ENCODE measurements at regions not wholly inside any gene's neighbourhood (a gene's known extent, or its start where the extent isn't known, plus 50 kb on each side); places are given as distances from the start of the nearest gene placed in this dataset.
A peak's percentile ranks its signal among the peaks of the same experiment; 100 is the strongest.

DNA sequence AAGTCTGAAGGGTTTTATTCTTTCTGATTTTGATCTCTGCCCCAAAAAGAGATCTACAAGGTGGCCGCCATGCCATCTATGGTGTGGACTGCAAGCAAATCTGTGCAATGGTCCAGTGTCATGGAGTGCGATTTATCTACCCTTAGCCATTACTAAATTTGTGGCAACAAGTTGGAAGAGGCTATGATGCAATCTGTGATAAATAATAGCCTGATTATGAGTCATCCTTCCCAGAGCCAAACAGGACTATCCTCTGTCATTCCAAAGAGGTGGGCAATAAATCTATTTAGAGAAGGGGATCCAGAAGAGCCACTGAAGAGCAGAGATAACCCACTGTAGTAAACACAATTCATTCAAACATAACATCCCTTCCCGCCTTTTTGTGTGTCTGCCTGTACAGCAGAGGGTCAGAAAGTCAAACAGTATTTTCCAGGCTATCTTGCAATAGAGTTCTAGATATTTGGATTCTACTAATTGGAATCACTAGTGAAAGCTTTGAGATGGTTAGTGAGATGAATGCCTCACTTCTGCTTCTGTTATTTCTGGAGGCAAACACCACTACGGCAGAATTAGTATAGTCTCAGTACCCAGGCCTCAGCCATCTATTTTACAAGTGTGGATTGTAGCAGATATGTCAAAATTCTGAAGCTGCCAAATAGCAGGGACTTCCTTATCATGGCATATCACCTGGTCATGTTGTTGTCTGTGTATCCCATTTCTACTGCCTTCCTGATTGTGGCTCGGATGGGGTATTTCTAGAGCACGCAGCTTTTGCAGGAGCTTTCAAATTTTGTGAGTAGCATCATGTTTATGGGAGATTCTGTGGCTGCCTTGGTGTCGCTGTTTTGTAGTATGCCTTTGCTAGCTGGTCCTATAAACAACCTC, 192.0 kb downstream of the SMIM20 start:
- peak; percentile 70 for DNase-seq

DNA sequence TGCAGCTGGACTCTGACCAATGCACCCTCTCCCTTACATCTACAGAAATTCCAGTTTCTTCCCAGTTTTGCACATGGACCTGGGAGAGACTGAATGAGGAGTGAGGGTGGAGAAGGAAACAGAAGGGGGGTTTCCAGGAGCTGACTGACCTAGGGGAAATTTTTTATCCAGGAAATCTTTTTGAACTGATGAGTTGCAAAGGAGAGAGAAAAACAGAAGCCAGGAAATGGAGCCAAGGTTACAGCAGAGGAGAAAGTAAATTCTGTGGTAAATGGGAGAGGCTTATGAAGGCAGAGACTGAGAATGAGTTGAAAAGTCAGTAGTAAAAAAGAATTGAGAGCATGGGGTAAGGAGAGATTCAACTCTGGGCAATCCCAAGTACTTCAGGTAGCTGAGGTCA, 192.8 kb downstream of the SMIM20 start:
- DNase-seq: no peak

DNA sequence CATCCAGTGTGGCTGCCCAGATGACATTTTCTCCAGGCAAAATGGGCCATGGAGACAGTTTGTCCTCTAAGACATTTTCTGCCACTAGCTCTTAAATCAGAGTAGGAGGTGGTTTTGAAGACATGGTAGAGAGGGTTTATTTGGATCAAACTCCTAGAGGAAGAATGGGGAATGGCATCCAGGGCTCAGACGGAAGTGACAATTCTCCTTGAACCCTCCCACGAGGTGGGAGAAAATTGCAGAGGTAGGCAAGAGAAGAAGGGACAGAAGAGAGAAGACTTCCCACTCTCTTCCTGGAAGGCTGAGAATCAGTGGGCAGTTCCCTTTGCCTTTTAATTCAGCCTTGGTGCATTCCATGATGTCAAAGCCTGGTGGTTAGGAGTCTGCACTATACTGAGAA, 194.0 kb downstream of the SMIM20 start:
- DNase-seq: no peak

GRCh38 chr4:26110493-26110892, 196.5 kb downstream of the SMIM20 start:
- no peak for DNase-seq

- DNase-seq: no peak
These were observed 199.4 kb downstream of the SMIM20 start for GRCh38 chr4:26113339-26113940.

- peak; percentile 26 for DNase-seq
These were observed 202.0 kb downstream of the SMIM20 start for GRCh38 chr4:26116057-26116456.

- DNase-seq: no peak
These were observed 200.6 kb upstream of the RBPJ start for GRCh38 chr4:26120098-26120825.

GRCh38 chr4:26122690-26123089, 198.1 kb upstream of the RBPJ start:
- DNase-seq: no peak

GRCh38 chr4:26124753-26125321, 196.0 kb upstream of the RBPJ start:
- no peak for DNase-seq

DNA sequence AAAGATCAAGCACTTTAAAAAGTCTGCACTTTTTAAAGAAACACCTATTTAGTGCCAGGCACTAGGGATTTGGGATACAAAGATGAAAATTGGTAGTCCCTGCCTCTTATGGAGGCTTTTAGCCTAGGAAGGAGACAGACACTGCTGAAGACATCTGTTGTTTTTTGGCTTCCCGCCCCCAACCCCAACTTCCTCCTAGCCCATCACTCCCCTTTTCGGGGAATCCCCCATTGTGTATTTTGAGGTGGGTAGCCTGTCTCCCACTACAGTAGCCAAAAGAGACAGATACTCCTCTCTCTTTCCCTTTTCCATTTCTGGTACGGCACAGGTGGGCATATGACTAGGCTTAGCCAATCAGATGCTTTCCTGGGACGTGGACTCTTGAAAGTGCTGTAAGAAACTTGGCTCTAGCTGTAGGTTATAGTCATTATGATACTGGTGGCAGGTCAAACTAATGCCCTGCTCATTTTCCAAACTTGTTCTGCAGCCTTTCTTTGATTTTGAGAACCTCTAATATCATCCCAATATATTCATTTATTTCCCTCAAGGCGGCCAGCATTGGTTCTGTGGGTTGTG, 194.6 kb upstream of the RBPJ start:
- no peak for DNase-seq

DNA sequence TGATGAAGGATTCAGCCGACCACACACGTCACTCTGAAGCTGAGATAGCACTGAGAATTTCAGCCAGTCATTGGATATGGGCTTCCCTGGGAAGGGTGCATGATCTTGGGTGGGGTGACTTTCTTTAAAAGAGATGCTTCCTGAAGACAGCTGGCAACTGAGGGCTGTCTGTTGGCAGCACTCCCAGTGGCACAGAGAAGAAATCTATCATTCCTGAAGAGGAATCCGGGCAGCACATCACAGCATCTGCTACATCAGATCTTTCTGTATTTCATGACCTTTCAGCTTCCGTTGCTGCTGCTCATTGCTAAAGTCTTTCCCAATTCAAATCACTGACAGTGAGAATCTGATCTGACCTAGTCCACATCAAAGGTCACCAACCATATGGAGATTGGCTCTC, 193.8 kb upstream of the RBPJ start:
- DNase-seq: no peak

- DNase-seq: no peak
These were observed 192.9 kb upstream of the RBPJ start for GRCh38 chr4:26127851-26128337.

- DNase-seq: no peak
These were observed 190.6 kb upstream of the RBPJ start for GRCh38 chr4:26130173-26130572.

GRCh38 chr4:26130841-26131432, 189.9 kb upstream of the RBPJ start:
- no peak for DNase-seq

DNA sequence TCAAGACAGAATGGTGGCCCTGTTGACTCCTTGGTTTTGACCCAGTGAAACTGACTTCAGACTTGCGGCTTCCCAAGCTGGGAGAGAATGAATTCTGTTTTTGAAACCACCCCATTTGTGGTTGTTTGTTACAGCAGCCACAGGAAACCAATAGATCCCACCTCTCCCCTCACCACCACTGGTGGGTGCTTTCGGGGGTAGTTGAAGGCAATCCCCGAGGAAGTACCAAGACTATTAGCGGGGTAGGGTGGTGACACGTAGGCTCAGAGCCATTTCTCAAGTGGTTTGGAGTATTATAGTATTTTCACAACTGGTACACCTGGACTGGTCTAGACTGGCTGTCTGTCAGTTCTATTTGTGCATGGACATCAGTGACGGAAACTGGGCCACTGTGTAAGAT, 189.1 kb upstream of the RBPJ start:
- DNase-seq: no peak

DNA sequence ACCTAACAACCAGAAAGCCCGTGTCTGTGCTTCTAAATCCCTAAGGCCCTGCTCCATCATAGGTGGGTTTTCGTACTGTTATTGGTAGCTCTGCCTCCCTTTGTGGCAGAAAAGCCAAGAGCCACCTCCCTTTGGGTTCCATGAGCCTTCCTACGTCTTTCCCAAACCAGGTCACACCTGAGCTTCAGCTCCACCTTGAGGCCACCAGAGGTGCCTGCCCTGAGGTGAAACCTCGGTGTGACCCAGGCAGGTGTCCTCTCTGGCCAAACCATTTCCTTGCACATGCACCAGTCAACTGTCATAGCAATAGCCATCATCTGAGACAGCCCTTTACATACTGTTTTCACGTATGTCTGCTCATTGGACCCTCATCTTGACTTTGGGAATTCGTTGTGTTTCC, 188.0 kb upstream of the RBPJ start:
- no peak for DNase-seq

DNA sequence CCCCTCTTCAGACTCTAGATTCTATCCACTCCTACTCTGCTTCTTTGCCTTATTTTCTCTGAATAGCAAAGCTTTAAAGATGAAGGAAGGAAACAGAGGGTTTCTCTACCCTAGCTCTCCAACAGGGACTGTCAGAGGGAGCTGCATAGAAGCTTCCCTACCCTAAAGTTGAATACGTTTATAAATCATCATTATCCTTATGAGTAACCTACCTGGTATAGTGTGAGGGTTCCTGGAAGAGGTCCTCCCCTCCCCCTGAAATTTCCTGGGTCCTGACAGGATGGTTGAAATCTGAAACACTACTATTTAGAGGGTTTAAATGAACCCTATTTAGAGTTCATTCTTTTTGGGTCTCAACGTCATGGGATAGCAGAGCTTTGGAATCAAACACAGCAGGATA, 187.0 kb upstream of the RBPJ start:
- DNase-seq: no peak

DNA sequence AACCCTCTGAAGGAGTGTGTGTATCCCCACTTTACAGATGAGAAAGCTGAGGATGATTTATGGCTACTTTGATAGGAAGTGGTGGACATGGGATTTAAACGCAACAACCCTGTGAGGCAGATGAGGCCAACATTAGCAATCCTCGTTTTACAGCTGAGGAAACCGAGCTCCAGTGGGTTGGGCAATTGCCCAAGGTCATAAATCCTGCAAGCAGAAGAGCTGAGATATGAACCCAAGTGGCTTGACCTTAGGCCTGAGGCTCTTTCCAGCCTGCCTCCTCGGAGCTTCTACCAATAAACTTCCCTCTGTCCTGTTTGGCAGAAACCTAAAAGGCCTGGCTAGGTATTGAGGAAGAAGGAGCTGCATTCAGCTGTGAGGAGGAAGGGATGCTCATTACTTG, 185.5 kb upstream of the RBPJ start:
- no peak for DNase-seq

GRCh38 chr4:26136615-26137014, 184.2 kb upstream of the RBPJ start:
- no peak for DNase-seq

DNA sequence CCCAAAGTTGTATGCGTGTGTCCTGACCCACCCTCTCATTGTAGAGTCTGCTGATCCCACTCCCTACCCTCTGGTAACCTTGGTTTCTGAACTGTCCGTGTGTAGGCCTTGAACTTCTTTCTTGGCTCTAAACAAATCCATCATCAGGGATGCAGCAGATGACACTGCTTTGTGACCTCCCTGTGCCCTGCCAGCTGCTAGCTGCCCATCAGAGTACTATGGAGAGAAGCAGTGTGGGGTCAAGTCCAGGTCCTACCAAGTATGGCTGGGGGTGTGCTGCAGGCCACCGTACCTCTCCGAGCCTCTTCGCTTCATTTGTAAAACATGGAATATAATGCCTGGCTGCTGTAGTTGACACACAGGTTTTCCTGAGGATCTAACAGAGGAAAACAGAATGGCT, 183.5 kb upstream of the RBPJ start:
- DNase-seq: no peak

DNA sequence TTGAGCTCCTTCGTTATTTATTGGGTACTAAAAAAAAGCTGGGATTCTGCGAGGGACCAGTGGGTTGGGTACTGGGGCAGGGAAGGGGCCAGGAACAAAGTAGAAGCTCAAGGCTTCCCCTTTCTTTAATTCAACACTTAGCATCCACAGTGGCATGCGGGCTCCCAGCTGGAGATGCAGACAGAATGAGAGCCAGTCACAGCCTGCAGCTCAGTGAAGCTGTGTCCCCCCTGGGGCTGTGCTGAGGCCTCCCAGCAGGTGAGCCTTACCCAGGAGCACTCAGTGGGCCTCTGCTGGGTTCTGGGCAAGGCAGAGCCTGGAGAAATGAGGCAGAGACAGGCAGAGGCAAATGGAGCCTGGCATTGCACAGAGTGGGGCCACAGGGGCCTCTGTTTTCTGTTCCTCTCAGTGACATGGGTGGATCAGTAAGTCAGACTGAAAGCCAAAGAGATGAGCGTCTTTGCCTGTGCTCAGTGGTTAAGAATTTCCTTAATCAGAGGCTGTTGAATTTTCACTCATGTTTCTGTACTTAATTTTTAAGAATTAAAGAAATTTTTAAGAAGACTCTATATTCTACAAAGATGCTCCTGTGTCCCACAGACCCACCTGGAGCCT, 181.4 kb upstream of the RBPJ start:
- DNase-seq: no peak
